ENCODE measurements at regions not wholly inside any gene's neighbourhood (a gene's known extent, or its start where the extent isn't known, plus 50 kb on each side); places are given as distances from the start of the nearest gene placed in this dataset.

DNA sequence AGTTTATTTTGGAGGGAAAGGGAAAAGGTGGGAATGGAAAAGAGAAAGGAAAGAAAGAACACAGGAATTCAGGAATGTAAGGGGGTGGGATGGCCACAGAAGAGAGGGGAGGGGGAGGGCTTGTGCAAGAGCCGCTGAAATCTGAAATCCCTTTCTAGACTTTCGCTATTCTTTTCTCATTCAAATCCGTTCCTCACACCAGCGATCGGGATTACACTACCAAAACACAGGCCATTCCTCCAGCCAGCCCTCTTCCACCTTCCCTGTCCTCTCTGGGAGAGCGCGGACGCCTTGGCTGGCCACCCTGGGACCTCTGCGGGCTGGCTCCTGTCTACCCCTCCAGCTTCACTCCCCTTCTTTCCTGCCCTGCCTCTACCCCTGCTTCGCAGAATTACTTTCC, 102.3 kb downstream of the CDCA7 start:
- H3K27me3 ChIP-seq, result no peaks in the 10 kb centered on the region
- intact Hi-C loops (cut with DNase I), result no loop called here
- no peak for DNase-seq

DNA sequence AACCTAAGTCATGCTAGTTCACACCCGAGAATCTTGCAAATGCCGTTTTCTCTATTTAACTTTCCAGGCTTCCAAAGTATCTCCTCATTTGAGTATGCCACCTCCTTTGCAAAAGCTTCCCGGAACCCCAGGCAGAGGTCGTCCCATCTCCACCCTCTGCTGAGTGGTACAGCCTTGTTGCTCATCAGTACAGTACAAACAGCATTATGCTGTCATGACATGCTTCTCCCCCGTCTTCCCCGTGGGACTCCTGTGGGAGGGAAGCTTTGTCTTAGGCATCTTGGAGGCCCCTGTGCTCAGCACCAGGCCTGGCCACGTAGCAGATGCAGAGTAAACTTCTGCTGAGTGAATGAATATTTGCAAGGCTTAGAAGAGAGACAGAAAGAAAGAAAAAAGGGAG, 102.7 kb downstream of the CDCA7 start:
- Histone ChIP-seq H3K9me3 (no peaks in the 10 kb centered on the region), H3K4me1 (no peaks in the 10 kb centered on the region), H3K27me3 (no peaks in the 10 kb centered on the region), H3K27ac (no peak overlapping the region), H3K36me3 (no peaks in the 10 kb centered on the region), H3K4me3 (no peak overlapping the region), H3K9ac (ENCODE audit: low read depth in 2 of 2, low read length in 2 of 2) (no peak overlapping the region)
- TF ChIP-seq, protein P1, sequence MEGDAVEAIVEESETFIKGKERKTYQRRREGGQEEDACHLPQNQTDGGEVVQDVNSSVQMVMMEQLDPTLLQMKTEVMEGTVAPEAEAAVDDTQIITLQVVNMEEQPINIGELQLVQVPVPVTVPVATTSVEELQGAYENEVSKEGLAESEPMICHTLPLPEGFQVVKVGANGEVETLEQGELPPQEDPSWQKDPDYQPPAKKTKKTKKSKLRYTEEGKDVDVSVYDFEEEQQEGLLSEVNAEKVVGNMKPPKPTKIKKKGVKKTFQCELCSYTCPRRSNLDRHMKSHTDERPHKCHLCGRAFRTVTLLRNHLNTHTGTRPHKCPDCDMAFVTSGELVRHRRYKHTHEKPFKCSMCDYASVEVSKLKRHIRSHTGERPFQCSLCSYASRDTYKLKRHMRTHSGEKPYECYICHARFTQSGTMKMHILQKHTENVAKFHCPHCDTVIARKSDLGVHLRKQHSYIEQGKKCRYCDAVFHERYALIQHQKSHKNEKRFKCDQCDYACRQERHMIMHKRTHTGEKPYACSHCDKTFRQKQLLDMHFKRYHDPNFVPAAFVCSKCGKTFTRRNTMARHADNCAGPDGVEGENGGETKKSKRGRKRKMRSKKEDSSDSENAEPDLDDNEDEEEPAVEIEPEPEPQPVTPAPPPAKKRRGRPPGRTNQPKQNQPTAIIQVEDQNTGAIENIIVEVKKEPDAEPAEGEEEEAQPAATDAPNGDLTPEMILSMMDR (IDR thresholded peaks at IDR 0.05), result no peak
- intact Hi-C loops (cut with DNase I), result no loop called here
- no peak for DNase-seq

More for the DNA sequence above, 102.3 kb downstream of the CDCA7 start:
- Histone ChIP-seq H3K9me3 (no peaks in the 10 kb centered on the region), H3K9ac (ENCODE audit: low read depth in 2 of 2, low read length in 2 of 2) (no peak overlapping the region), H3K4me3 (no peak overlapping the region), H3K4me1 (no peaks in the 10 kb centered on the region), H3K36me3 (no peaks in the 10 kb centered on the region), H3K27ac (no peak overlapping the region)
- TF ChIP-seq, protein P1 (IDR thresholded peaks at IDR 0.05), result no peak

DNA sequence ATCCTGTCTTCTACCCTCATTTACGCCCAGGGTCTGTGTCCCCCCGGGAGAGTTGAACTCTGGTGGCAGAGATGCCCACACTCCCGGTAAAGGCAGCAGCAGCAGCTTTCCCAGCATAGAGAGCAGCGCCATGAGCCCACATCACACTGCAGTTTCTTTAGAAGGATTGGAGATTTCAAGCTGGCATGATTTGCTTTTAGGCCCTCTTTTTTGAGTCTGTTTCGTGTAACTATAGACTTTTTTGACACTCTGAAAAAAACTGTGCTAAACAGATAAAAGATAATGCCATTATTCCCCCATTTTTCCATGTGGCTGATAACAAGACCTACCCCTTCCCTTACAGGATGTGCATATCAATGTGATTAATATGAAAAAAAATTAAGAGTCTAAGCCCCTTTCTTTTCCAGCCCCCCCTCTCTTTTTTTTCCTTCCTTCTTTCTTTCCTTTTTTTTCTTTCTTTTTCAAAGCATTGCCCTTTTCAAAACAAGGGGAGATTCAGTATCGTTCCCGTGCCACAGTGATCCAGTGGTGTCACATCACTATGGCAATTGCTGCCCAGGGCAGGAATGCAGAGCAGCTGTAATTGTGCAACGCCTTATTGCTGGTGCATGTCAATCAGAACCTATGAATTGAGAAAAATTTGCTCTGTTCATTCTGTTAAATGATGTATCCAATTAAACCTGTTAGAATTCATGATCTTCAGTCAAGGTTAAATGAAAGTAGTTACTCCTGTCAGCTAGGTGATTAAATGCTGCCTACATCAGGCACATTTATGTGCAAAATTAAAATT, 104.5 kb downstream of the CDCA7 start:
- Histone ChIP-seq H3K27me3 (no peaks in the 10 kb centered on the region), H3K4me3 (no peak overlapping the region), H3K4me1 (peaks cover 7% of the 10 kb centered on the region), H3K9me3 (no peaks in the 10 kb centered on the region), H3K9ac (ENCODE audit: low read depth in 2 of 2, low read length in 2 of 2) (no peak overlapping the region), H3K27ac (no peak overlapping the region), H3K36me3 (no peaks in the 10 kb centered on the region)
- DNase-seq, result no peak
- TF ChIP-seq, protein P1 (IDR thresholded peaks at IDR 0.05), result no peak
- intact Hi-C loops (cut with DNase I), result no loop called here

GRCh38 chr2:173462892-173463840, 108.5 kb downstream of the CDCA7 start:
- Histone ChIP-seq H3K27me3 (no peaks in the 10 kb centered on the region), H3K36me3 (no peaks in the 10 kb centered on the region), H3K27ac (no peak overlapping the region), H3K4me3 (no peak overlapping the region), H3K9me3 (no peaks in the 10 kb centered on the region), H3K4me1 (peaks cover 7% of the 10 kb centered on the region), H3K9ac (ENCODE audit: low read depth in 2 of 2, low read length in 2 of 2) (no peak overlapping the region)
- TF ChIP-seq, protein P1 (IDR thresholded peaks at IDR 0.05), result no peak
- intact Hi-C loops (cut with DNase I), result no loop called here
- DNase-seq, result peak; percentile 51

- no peak for DNase-seq
- Histone ChIP-seq H3K27me3 (no peaks in the 10 kb centered on the region), H3K36me3 (no peaks in the 10 kb centered on the region), H3K4me3 (no peak overlapping the region), H3K9me3 (no peaks in the 10 kb centered on the region), H3K27ac (no peak overlapping the region), H3K9ac (ENCODE audit: low read depth in 2 of 2, low read length in 2 of 2) (no peak overlapping the region), H3K4me1 (peaks cover 7% of the 10 kb centered on the region)
- intact Hi-C loops (cut with DNase I), result no loop called here
- TF ChIP-seq, protein P1 (IDR thresholded peaks at IDR 0.05), result no peak
Observed at GRCh38 chr2:173463846-173464245, 109.2 kb downstream of the CDCA7 start.

All from colonic mucosa (tissue), 4 donors.